SH-SY5Y (cell line): ENCODE measurements at regions not wholly inside any gene's neighbourhood (a gene's known extent, or its start where the extent isn't known, plus 50 kb on each side); places are given as distances from the start of the nearest gene placed in this dataset.

Experiments used
- GATA2 ChIP-seq: IDR thresholded peaks from 2 replicates; pipeline ENCODE4 v1.6.1; 2011; ENCODE audit warnings: mild to moderate bottlenecking, low read depth, low read length
- GATA3 ChIP-seq: IDR thresholded peaks from 2 replicates; pipeline ENCODE4 v1.6.1; 2011; ENCODE audit warnings: low read depth, mild to moderate bottlenecking, low read length, moderate library complexity

DNA sequence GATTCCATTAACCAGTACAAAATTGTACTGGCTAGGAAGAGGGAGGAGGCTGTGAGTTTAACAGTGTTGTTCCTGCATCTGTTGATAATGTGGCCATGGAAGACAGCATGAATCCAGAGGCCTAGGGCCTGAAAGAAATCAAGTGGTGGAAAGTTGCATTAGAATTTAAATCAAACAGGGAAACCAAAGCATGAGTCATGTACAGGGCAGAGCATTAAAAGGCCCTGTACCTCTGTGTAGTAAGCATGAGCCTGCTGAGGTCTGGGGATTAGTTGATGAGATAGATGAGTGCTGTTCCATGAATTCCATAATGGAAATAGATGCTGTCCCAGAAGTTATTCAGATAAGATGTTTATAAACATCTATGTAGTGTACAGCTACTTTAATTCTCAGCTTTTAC lies 58.3 kb downstream of the MID1IP1 start:
- no peak for TF ChIP-seq GATA2
- no peak for TF ChIP-seq GATA3
